ENCODE measurements at regions not wholly inside any gene's neighbourhood (a gene's known extent, or its start where the extent isn't known, plus 50 kb on each side); places are given as distances from the start of the nearest gene placed in this dataset.

GRCh38 chr19:27750391-27751043 is 1462.4 kb downstream of the UQCRFS1 start:
- Histone ChIP-seq H3K36me3 (peaks cover 0 to 6% (median 0%) of the 10 kb centered on the region in 6 donors), H3K27ac (no peak overlapping the region), H3K9me3 (peaks cover 0 to 53% (median 6%) of the 10 kb centered on the region in 8 donors), H3K4me1 (peaks cover 0 to 7% (median 1%) of the 10 kb centered on the region in 6 donors), H3K27me3 (replicated peaks in 1 of 7) (no peaks in the 10 kb centered on the region), H3K4me3 (no peak overlapping the region)
- intact Hi-C loops (cut with DNase I; ENCODE audit: low total_unique reads), result no loop called here
- WGBS, 5 donors, result 88 to 94% (median 89%) methylated on average over 6 of the region's 6 CpGs
- TF ChIP-seq POLR2AphosphoS5 (IDR thresholded peaks at IDR 0.05) (no peak), CTCF (IDR thresholded peaks at IDR 0.05 in 8 of 11, conservative IDR thresholded peaks at IDR 0.05 in 3 of 11) (no peak), POLR2A (IDR thresholded peaks at IDR 0.05) (no peak)
- no peak for DNase-seq

- H3K27ac ChIP-seq, result no peak overlapping the region
- H3K4me3 ChIP-seq, result no peak overlapping the region
- WGBS, 5 donors, result 95 to 100% (median 97%) methylated on average over 3 of the region's 3 CpGs
- H3K4me1 ChIP-seq, result peaks cover 0 to 7% (median 1%) of the 10 kb centered on the region in 6 donors
- intact Hi-C loops (cut with DNase I; ENCODE audit: low total_unique reads), result no loop called here
- TF ChIP-seq POLR2AphosphoS5 (IDR thresholded peaks at IDR 0.05) (no peak), POLR2A (IDR thresholded peaks at IDR 0.05) (no peak), CTCF (IDR thresholded peaks at IDR 0.05 in 8 of 11, conservative IDR thresholded peaks at IDR 0.05 in 3 of 11) (no peak)
- no peak for DNase-seq
- H3K9me3 ChIP-seq, result peaks cover 0 to 58% (median 6%) of the 10 kb centered on the region in 8 donors
- H3K27me3 ChIP-seq (replicated peaks in 1 of 7), result no peaks in the 10 kb centered on the region
- peaks cover 0 to 23% (median 4%) of the 10 kb centered on the region in 6 donors for H3K36me3 ChIP-seq
These were observed 1464.3 kb downstream of the UQCRFS1 start for GRCh38 chr19:27748551-27749152.

GRCh38 chr19:27746691-27747380 is 1466.1 kb downstream of the UQCRFS1 start:
- intact Hi-C loops (cut with DNase I; ENCODE audit: low total_unique reads), result no loop called here
- peak overlapping the region in 2 of 8 donors; percentile 18 to 48 for H3K4me3 ChIP-seq
- H3K27ac ChIP-seq, result no peak overlapping the region
- H3K27me3 ChIP-seq (replicated peaks in 1 of 7), result no peaks in the 10 kb centered on the region
- H3K36me3 ChIP-seq, result peaks cover 0 to 29% (median 4%) of the 10 kb centered on the region in 6 donors
- peaks cover 0 to 56% (median 6%) of the 10 kb centered on the region in 8 donors for H3K9me3 ChIP-seq
- peak; percentile 67 for DNase-seq
- WGBS, 5 donors, result 19 to 31% (median 23%) methylated on average over 27 to 28 of the region's 28 CpGs
- H3K4me1 ChIP-seq, result peaks cover 0 to 7% (median 1%) of the 10 kb centered on the region in 6 donors
- no peak for TF ChIP-seq POLR2A (IDR thresholded peaks at IDR 0.05)
- peak in 2 of 11 experiments; percentile 20 to 22 for TF ChIP-seq CTCF (IDR thresholded peaks at IDR 0.05 in 8 of 11, conservative IDR thresholded peaks at IDR 0.05 in 3 of 11)

Data from spleen (tissue), 11 donors.